GM12892 (cell line): ENCODE measurements at regions not wholly inside any gene's neighbourhood (a gene's known extent, or its start where the extent isn't known, plus 50 kb on each side); places are given as distances from the start of the nearest gene placed in this dataset.

ENCODE experiments used
- POLR2A ChIP-seq: IDR thresholded peaks from 2 replicates; pipeline ENCODE4 v1.6.1; 2011; ENCODE audit warnings: low read depth, low read length, control low read depth
- POLR2AphosphoS5 ChIP-seq: IDR thresholded peaks from 2 replicates; pipeline ENCODE4 v1.6.1; 2011; ENCODE audit warnings: low read depth, low read length, control low read depth

DNA sequence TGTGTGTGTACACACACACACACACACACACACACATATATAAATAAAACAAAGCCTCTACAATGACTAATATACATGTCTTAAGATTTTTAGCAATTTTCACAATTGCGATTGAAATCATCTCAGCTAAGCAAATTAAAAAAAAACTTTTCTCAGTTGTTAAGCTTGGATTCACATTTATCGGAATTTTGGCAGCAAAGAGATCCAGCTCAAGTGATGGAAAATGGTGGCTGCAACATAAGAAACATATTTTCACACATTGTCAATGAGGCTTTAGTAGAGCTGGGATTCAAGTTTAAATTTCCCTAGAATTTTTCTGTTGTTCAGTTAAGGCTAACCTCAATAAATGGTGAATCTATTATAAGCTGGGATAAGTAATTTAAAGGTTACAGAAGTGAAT lies 768.6 kb upstream of the SORCS1 start:
- no peak for TF ChIP-seq POLR2A
- no peak for TF ChIP-seq POLR2AphosphoS5
